Hematopoietic multipotent progenitor cell treated with erythropoietin and hydrocortisone succinate and interleukin-3 and kit ligand, for 15 days (in vitro differentiated cells): ENCODE measurements at regions not wholly inside any gene's neighbourhood (a gene's known extent, or its start where the extent isn't known, plus 50 kb on each side); places are given as distances from the start of the nearest gene placed in this dataset.
"Not testable (repeated sequence)": the region's sequence is repeated elsewhere in the genome, so short reads cannot be mapped to it uniquely, and the experiment has no call there.

Experiments
- DNase-seq: peaks from one replicate; pipeline ENCODE4 v3.0.0-alpha.2; 2015; ENCODE audit warnings: low spot score

DNA sequence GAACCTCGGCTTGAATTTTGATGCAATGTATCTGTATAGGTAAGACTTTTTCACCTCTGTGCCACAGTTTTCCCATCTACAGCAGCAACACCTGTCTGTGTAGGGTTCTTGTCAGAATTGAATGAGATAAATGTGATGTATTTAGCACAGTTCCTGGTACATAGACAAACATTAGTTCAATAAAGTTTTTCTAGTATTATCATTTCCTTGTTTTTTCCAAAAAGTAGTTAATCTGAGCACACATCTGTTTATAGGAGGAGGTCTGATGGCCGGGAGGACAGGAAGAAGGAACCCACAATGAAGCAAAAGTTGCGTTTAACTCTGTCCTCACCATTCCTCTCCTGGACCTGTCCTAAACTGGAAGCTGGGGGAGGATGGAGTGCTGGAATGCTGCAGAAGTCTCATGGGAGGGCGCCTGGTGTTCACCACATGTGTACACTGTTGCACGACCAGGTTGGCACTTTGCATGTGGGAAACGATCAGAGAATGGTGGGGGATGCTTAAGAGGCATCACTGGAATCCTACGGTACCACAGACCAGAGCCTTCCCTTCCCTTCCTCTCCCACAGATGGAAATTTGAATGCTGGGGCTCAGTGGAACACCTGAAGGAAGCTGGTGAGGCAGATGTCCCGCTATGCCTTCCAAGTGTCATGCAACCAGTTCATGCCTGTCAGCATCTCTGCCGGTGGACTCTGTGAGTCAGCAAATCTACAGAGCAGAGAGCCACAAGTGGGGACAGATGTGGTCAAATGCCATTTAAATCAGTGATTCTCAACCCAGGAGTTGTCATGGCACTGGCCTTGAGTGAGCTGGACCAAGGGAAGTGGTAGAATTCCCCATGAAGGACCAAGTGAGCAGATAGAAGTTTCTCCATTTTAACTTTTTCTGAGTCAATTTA lies 315.6 kb downstream of the DLEU7 start:
- peak; percentile 29 for DNase-seq

DNA sequence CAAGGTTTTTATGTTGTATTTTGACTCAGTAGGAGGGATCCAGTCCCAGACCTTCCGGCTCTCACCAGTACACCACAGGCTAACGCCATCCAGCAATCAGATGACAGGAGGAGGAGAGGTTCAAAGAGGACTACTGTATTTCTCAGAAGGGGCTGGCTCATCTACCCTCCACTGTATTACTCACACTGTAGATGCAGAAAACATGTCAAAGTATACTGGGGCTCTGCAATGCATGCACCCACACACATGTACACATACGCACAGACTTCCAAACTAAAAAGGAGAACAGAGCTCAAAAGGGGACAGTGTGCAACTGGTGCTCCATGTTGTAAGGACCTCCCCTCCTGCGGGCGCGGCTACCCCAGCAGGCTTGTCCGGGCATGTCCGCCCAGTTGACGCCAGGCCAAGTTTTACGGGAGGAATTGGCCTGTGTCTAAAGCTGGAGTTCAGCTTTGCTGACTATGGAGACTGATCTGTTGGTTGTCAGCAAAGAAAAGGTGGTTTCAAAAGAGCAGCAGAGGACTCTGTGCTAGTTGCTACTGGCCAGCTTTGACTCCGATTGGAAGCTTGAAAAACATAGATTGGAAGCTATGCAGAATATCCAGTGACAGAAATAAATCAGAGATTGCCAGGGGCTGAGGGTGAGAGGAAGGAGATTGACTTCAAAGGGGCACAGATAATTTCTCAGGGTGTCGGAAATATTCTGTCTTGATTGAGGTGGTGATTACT lies 314.2 kb downstream of the DLEU7 start:
- peak; percentile 42 for DNase-seq

GRCh38 chr13:50531917-50532899 lies 311.3 kb downstream of the DLEU7 start:
- no peak for DNase-seq

- no peak for DNase-seq
Measured at GRCh38 chr13:50535050-50535449, 308.4 kb downstream of the DLEU7 start.

DNA sequence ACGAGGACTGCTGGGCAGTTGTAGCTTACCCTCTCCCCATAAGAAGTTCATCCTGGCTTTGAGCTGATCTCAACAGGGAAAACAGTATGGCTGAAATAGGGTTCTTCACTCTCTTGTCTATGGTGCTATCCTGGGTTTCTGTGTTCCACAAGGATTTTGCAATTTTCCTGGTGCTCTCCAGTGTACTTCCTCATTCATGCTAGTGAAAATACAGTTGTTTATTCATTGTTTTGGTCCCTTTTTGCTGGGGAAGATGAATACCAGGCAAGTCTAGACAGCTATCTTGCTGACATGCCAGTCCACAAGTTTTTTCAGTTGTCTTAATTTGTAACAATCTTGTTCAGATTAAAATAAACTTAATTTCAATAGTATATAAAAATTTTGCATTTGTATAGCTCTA lies 306.5 kb downstream of the DLEU7 start:
- no peak for DNase-seq

DNA sequence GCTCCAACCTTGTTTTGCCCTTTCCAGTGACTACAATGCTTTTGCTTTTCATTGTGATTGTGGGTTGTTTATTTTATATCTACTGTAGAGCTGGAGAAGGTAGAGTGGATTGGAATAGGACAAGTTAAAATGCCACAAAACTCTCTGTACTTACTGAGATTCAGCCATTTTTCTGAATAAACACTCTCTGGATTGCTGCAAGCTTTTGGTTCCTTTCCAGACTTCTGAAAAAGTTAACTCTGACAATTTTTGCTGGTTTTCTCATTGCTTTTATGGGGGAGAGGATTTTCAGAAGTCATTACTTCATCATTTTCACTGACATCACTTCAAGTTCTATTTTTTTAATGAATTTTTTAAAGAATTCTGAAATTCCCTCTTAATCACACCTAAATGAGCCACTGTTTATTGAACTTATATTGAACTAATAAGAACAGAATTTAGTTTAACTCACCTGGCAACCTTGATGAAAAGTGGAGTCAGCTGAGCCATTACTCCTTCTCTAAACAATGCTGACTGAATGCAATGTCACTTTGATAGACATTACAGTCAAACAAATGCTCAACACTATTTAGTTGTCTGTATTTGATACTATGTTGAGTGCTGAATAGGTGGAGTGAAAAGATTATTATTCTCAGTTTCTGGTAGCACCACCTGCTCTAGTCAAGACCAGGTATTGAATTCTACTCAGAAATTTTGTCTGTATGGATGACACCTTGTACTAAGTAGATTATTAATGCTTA lies 303.5 kb downstream of the DLEU7 start:
- DNase-seq, result no peak

DNA sequence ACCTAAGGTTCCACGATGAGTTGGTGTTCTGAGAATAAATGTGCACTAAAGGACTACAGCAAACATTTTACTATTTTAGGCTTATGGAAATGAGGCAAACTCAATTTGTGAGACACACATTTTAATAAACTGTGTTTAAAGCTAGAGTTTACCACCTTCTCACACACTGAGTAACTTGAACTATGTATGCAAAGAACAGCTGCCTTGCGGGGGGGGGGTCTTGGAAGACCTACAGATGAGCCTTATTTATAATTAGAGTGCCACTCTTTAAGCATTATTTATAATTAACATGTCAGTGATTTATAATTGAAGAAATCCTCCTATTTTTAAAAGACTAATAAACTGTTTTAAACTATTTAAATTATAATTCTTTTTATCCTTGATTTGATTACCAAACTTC lies 300.4 kb downstream of the DLEU7 start:
- DNase-seq, result no peak

- DNase-seq, result no peak
Measured at GRCh38 chr13:50543782-50544181, 299.7 kb downstream of the DLEU7 start.

DNA sequence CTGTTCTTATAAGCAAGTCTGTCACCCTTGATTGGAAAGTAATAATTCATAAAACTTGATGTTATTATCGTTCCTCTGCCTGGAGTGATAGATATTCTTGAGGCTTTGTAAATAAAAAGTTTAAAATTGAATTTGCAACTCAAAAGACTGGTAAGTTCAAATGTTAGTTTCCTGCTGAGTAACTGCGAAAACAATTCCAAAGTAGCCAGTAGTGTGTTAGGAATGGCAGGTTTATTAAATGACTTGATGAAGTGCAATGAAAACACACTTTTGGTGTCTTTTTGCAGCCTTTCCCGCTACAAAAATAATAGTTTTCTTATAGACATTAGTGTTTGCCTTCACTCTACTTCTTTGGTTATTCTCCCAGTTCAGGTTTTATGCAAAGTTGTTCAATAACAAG lies 299.3 kb downstream of the DLEU7 start:
- DNase-seq, result no peak

GRCh38 chr13:50547175-50547574 lies 296.3 kb downstream of the DLEU7 start:
- DNase-seq, result not testable (repeated sequence)

DNA sequence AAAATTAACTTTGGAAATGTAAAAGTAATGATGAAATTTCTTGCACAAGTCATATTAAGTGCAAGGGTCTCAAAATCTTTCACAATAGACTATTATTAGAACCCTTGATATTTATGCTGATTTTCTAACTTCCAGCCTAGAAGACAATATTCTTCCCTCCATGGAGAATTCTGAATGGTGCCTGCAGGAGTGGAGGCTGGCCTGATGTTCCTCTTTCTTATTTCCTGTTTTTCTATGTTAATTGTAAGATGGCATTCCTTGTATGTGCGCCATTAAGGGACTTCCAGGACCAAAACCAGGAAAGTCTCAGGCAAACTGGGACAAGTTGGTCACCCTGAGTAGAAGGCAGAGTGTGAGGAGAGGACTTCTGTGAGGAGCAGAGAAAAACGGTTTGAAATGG lies 294.9 kb downstream of the DLEU7 start:
- DNase-seq, result no peak

DNA sequence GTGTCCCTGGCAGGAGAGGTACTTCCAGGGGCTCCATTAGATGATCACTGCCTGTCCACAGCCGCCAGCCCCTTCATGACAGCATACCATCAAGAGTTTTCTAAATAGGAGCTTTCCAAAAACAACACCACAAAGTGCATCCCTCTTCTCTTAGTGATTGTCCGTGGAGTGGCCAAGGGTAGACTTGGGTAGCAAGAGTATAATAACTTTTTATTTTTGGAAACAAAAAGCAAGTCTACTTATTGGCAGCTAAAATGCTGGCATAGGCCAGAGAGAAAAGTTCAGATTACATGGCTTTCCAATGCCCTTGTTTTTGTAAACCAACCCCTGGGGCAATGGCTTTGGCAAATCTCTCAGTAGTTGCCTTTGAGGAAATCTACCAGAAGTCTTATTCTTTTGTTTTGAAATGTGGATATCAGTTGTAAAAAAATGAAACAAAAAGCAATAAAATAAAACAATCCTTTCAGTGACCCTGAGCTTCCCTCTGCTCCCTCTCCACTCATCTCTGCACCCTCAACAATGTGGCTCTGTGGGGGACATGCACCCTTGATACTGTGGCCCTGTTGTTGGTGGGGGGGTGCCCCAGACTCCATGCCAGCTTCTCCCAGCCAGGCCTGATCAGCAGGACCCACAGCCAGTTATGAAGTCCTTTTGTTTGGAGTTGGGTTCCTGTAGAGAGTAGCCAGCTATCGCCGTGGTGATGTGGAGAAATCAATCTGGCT lies 294.1 kb downstream of the DLEU7 start:
- DNase-seq, result no peak

- DNase-seq, result no peak
Measured at GRCh38 chr13:50550151-50550550, 293.3 kb downstream of the DLEU7 start.

DNA sequence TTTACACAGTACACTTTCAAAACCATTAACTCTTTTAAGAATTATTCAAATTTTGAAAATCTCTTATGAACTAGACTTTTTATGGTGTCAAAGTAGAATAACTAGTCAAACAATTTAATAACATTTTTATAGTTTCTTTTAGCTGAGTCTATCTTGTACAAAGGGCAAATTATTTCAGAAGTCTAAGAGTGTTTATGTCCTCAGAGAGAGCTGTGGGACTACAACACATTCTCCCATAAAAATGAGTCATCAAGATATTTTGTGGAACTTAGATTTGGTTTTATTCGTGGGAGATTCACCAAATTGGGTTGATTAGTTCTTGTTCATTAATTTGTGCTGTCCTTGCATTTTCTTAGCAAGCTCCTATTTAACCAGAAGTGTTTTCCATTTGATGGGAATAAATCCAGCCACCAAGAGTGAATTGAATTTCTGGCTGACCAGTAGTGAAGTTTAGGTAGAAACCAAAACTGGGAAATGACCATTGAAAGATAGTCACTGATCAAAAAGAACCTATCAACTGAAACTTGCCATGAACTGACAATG lies 291.0 kb downstream of the DLEU7 start:
- no peak for DNase-seq

DNA sequence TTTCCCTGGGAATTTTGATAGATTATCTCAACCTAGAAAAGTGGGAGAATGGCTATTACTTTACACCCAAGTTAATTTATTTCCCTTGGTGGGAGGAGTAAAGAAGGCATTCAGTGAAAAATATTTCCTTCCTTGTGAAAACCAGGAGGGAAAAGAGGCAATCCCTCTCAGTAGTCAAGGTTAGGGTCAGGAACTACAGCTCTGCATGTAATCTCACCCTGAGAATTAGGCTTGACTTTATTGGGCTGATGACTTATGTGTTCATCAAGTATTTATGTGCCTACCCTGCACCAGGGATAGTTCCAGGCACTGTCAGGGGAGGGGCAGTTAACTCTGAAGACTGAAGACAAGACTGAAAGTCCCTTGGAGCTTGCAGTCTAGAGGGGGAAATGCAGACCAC lies 281.8 kb downstream of the DLEU7 start:
- no peak for DNase-seq

- no peak for DNase-seq
Measured at GRCh38 chr13:50566646-50567045, 276.8 kb downstream of the DLEU7 start.

GRCh38 chr13:50572129-50572528 lies 271.4 kb downstream of the DLEU7 start:
- no peak for DNase-seq

DNA sequence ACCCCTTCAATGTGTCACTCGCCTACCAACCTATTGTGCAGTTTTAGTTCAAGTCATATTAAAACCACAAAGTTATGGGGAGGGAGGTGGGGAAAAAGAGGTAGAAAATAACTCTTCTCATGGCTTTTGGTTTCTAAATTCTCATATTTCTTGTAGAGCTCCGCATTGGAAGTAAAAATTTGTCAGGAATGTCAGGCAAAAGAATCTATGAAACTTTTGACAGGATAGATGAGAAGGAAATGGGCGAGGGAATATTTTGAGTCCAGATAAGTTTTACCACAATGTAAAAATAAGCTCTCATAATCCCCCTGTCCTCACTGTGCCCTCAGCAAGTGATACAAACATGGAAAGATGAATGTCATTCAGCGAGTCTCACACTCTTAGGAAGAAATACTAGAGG lies 270.4 kb downstream of the DLEU7 start:
- no peak for DNase-seq

- no peak for DNase-seq
Measured at GRCh38 chr13:50574731-50575130, 268.8 kb downstream of the DLEU7 start.

- no peak for DNase-seq
Measured at GRCh38 chr13:50575138-50575537, 268.4 kb downstream of the DLEU7 start.

DNA sequence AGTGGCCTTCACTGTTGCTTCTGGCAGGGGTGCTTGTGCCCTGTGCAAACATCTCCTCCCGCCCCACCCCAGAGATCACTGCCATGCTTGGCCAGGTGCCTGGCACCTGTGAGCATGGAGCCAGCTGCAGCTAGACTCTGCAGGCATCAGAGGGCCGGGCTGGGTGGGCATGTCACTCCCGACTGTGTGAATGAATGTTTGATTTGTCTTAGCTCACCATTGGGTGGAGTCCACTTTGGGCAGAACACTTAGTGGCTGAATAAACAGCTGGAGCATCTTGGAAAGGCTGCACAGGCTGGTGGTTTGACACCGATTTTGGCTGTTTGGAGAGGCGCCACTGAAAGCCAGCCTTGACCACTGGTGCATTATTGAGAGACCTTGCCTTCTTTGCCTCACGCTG lies 267.3 kb downstream of the DLEU7 start:
- no peak for DNase-seq
